Gastrocnemius medialis (tissue), 4 donors: ENCODE measurements at regions not wholly inside any gene's neighbourhood (a gene's known extent, or its start where the extent isn't known, plus 50 kb on each side); places are given as distances from the start of the nearest gene placed in this dataset.

Experiments used
- POLR2A ChIP-seq, 2 donors: fragments of 450-650 bp; IDR thresholded peaks; one replicate each; pipeline ENCODE4 v1.6.1; 2017; ENCODE audit warnings: antibody characterized with exemption in 2 of 2, mild to moderate bottlenecking in 2 of 2, moderate library complexity in 2 of 2
- TF ChIP-seq, protein P1 (sequence below), 5 experiments: fragments of 450-650 bp in 3 of 5; fragments of 200-600 bp in 2 of 5; sonication (generic) in 2 of 5; IDR thresholded peaks in 4 of 5; conservative IDR thresholded peaks in 1 of 5; 1 replicate in 4 of 5; 2 replicates in 1 of 5; pipeline ENCODE4 v1.5.1; 2016 to 2019; ENCODE audit warnings: antibody characterized with exemption in 5 of 5, mild to moderate bottlenecking in 3 of 5, moderate library complexity in 3 of 5

- TF ChIP-seq, protein P1, sequence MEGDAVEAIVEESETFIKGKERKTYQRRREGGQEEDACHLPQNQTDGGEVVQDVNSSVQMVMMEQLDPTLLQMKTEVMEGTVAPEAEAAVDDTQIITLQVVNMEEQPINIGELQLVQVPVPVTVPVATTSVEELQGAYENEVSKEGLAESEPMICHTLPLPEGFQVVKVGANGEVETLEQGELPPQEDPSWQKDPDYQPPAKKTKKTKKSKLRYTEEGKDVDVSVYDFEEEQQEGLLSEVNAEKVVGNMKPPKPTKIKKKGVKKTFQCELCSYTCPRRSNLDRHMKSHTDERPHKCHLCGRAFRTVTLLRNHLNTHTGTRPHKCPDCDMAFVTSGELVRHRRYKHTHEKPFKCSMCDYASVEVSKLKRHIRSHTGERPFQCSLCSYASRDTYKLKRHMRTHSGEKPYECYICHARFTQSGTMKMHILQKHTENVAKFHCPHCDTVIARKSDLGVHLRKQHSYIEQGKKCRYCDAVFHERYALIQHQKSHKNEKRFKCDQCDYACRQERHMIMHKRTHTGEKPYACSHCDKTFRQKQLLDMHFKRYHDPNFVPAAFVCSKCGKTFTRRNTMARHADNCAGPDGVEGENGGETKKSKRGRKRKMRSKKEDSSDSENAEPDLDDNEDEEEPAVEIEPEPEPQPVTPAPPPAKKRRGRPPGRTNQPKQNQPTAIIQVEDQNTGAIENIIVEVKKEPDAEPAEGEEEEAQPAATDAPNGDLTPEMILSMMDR (IDR thresholded peaks at IDR 0.05 in 4 of 5, conservative IDR thresholded peaks at IDR 0.05 in 1 of 5) = no peak
- TF ChIP-seq POLR2A (IDR thresholded peaks at IDR 0.05) = no peak
Measured at GRCh38 chr13:102470283-102470917, 68.6 kb upstream of the FGF14 start.
